ENCODE measurements at regions not wholly inside any gene's neighbourhood (a gene's known extent, or its start where the extent isn't known, plus 50 kb on each side); places are given as distances from the start of the nearest gene placed in this dataset.

DNA sequence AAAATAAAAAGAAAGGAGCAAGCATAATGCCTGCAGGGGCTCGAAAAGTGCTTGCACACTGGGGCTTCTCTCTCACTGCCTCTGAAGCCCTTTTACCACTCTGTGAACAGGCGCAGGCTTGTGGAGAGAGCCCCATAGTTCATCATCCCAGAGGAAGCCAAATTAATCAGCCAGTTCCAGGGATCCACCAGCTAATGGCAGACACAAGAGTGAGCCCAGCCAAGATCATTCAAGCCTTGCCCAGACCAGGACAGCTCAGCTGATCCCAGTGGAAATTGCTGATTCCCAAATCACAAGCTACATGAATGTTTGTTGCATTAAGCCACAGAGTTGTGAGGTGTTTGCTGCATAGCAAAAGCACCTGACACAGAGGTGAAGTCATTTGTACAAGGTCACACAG lies 135.3 kb downstream of the CHST1 start:
- TF ChIP-seq, protein P1, sequence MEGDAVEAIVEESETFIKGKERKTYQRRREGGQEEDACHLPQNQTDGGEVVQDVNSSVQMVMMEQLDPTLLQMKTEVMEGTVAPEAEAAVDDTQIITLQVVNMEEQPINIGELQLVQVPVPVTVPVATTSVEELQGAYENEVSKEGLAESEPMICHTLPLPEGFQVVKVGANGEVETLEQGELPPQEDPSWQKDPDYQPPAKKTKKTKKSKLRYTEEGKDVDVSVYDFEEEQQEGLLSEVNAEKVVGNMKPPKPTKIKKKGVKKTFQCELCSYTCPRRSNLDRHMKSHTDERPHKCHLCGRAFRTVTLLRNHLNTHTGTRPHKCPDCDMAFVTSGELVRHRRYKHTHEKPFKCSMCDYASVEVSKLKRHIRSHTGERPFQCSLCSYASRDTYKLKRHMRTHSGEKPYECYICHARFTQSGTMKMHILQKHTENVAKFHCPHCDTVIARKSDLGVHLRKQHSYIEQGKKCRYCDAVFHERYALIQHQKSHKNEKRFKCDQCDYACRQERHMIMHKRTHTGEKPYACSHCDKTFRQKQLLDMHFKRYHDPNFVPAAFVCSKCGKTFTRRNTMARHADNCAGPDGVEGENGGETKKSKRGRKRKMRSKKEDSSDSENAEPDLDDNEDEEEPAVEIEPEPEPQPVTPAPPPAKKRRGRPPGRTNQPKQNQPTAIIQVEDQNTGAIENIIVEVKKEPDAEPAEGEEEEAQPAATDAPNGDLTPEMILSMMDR (IDR thresholded peaks at IDR 0.05), result no peak
- no peak for TF ChIP-seq EP300 (IDR thresholded peaks at IDR 0.05)
- TF ChIP-seq POLR2A (IDR thresholded peaks at IDR 0.05), result no peak

All from gastroesophageal sphincter (tissue), 3 donors.